DMS 273 (cell line): ENCODE measurements at regions not wholly inside any gene's neighbourhood (a gene's known extent, or its start where the extent isn't known, plus 50 kb on each side); places are given as distances from the start of the nearest gene placed in this dataset.
"Not testable (repeated sequence)": the region's sequence is repeated elsewhere in the genome, so short reads cannot be mapped to it uniquely, and the experiment has no call there.

ENCODE experiments used
- DNase-seq: peaks from one replicate; lab custom pipeline; 2025; ENCODE audit not compliant: unreplicated experiment; lab: John Stamatoyannopoulos, UW

- DNase-seq = not testable (repeated sequence)
Observed at GRCh38 chr22:16660989-16661388, 68.4 kb upstream of the CCT8L2 start.

- not testable (repeated sequence) for DNase-seq
Observed at GRCh38 chr22:16660570-16660969, 68.0 kb upstream of the CCT8L2 start.

- not testable (repeated sequence) for DNase-seq
Observed at GRCh38 chr22:16659273-16659834, 66.7 kb upstream of the CCT8L2 start.

GRCh38 chr22:16658068-16658467 is 65.5 kb upstream of the CCT8L2 start:
- DNase-seq = no peak

- DNase-seq = no peak
Observed at GRCh38 chr22:16654882-16655281, 62.3 kb upstream of the CCT8L2 start.

- DNase-seq = not testable (repeated sequence)
Observed at GRCh38 chr22:16654336-16654735, 61.7 kb upstream of the CCT8L2 start.

- not testable (repeated sequence) for DNase-seq
Observed at GRCh38 chr22:16653222-16653621, 60.6 kb upstream of the CCT8L2 start.

GRCh38 chr22:16651217-16651616 is 58.6 kb upstream of the CCT8L2 start:
- no peak for DNase-seq
